ENCODE measurements at regions not wholly inside any gene's neighbourhood (a gene's known extent, or its start where the extent isn't known, plus 50 kb on each side); places are given as distances from the start of the nearest gene placed in this dataset.

DNA sequence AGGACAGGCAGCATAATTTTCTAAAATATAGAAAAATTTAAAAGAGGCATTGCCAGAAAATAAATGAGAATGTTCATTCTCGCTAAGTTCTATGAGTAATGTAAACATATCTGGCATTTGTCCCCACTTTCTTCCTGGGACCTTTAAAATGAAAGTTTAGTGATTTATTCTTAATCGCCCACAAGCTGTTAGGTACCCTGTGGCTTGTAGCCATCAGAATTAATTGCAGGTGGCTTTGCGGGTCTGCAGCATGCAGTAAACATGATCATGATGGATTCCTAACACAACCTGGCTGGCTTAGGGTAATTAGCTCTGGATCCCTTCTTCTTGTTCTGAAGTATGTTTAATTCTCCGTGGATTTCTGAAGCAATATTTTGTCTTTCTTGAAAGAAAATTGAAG is 103.5 kb upstream of the FRMD6 start:
- TF ChIP-seq GATA2 (IDR thresholded peaks at IDR 0.05; ENCODE audit: low read depth, low read length) = no peak
- no peak for TF ChIP-seq GATA3 (IDR thresholded peaks at IDR 0.05; ENCODE audit: low read depth, low read length)

GRCh38 chr14:51550636-51551035 is 101.1 kb upstream of the FRMD6 start:
- TF ChIP-seq GATA3 (IDR thresholded peaks at IDR 0.05; ENCODE audit: low read depth, low read length) (no peak), GATA2 (IDR thresholded peaks at IDR 0.05; ENCODE audit: low read depth, low read length) (no peak)

DNA sequence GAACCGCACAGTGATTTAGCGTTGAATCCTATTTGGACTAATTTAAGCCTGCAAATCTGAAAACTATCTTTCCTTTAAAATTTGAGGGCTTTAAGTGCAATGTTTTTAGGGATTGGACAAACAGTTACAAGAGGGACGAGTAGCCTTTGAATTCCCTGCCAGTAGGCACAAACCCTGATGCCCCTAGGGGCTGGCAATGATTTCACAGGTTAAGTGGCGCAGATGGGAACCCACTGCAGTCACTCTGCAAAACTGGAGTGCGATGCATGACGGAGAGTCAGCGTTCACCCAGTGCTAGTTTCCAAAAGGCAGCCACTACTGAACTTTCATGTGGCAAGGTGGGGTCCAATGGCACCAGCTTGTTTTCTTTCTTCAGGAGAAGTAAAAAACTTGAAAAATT is 99.4 kb upstream of the FRMD6 start:
- TF ChIP-seq GATA3 (IDR thresholded peaks at IDR 0.05; ENCODE audit: low read depth, low read length) = no peak

DNA sequence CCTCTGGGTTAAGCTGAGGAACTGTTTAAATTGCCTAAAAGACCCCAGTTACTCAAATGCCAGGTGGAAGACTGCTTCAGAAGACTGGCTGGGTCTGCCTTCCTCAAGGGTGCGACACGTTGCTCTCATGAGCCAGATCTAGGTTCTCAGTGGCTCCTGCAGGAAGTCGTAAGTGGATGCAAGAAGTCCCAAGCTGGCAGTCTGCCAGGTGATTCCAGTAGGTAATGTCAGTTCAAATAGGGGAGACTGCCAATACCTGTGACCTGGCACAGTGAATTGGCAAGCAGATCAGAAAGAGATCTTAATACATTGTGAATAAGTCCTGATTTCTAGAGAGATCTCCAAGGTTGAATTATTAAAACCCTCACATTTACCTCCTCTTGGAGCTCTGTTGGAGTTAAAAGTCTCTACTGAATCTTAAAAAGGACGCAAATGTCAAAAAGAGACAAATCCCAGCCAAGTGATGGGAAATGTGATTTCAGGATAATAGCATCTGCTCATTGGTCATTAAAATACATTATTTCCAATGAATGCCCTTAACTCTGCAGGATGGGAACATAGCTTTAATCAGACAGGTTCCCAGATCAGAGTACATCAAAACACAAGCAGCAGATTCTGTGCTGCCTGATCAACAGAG is 98.8 kb upstream of the FRMD6 start:
- TF ChIP-seq GATA2 (IDR thresholded peaks at IDR 0.05; ENCODE audit: low read depth, low read length) (no peak), GATA3 (IDR thresholded peaks at IDR 0.05; ENCODE audit: low read depth, low read length) (no peak)

DNA sequence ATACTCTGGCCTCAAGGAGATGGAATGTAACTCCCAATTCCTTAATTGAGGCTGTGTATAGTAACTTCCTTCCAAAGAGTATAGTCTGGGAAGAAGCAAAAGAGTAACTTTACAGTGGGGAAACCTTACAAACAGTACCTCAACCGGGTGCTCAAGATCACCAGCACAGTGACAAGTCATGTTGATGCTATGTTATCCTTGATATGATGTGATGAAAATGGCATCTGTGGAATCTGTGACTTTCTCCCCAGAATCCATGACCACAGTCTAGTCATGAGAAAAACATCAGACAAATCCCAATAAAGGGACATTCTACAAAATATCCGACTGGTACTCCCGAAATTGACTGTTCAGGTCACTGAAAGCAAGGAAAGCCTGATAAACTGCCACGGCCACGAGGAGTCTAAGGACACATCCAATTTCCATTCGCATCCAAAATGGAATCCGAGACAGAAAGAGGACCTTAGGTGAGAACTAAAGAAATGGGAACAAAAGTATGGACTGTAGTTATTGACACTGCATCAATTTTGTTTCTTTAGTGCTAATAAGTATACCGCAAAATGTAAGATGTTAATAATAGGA is 97.3 kb upstream of the FRMD6 start:
- TF ChIP-seq GATA3 (IDR thresholded peaks at IDR 0.05; ENCODE audit: low read depth, low read length) = no peak
- TF ChIP-seq GATA2 (IDR thresholded peaks at IDR 0.05; ENCODE audit: low read depth, low read length) = no peak

DNA sequence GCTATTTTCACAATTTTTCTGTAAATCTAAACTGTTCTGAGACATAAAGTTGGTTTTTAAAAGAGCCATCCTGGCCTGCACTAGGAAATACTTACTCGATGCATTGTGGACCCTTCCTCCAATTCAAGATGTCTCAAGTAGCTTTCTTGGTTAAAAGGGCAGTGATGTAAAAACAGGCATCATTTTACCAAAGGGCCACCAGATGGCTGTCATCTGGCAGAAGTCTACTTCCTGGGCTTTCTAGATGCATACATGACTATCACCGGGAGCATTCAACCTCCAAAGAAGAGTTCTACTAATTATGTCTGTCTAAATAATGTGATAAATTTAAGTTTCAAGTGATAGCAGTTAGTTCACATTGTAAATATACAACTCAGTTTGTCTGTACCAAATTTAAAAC is 96.8 kb upstream of the FRMD6 start:
- no peak for TF ChIP-seq GATA3 (IDR thresholded peaks at IDR 0.05; ENCODE audit: low read depth, low read length)
- TF ChIP-seq GATA2 (IDR thresholded peaks at IDR 0.05; ENCODE audit: low read depth, low read length) = no peak

DNA sequence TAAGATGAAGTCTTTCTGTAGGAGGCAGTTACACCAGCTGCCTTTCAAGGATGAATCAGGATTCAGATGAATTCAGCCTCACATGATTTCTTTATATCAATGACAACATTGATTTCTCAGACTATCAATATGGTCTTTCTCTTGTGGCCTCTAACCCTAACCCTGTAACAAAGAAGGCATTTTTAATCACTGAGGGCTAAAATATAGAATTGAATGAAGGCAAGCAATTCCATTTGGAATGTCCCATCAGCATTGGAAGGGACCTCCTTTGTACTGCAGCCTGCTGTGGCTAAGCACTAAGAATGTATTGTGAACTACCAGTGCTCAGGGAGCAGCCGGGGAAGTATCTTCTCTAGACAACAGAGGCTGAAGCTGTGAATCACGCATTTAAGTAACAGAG is 90.6 kb upstream of the FRMD6 start:
- TF ChIP-seq GATA3 (IDR thresholded peaks at IDR 0.05; ENCODE audit: low read depth, low read length) = no peak
- TF ChIP-seq GATA2 (IDR thresholded peaks at IDR 0.05; ENCODE audit: low read depth, low read length) = no peak

DNA sequence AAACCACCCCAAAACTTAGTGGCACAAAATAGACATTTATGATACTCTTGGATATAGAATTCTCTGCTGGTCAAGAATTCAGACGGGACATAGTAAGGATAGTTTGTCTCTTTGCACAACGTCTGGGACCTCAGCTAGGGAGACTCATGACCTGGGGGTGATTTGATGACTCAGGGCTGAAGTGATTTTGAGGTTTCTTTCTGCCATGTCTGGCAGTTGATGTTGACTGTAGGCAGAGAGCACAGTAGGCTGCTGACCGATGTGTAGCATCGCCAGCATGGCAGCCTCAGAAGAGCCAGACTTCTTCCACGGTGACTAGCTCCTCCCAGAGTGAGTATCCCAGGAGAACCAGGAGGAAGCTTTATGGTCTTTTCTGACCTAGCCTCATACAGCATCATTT is 88.9 kb upstream of the FRMD6 start:
- TF ChIP-seq GATA2 (IDR thresholded peaks at IDR 0.05; ENCODE audit: low read depth, low read length) (no peak), GATA3 (IDR thresholded peaks at IDR 0.05; ENCODE audit: low read depth, low read length) (no peak)

GRCh38 chr14:51563560-51563959 is 88.2 kb upstream of the FRMD6 start:
- TF ChIP-seq GATA2 (IDR thresholded peaks at IDR 0.05; ENCODE audit: low read depth, low read length) (no peak), GATA3 (IDR thresholded peaks at IDR 0.05; ENCODE audit: low read depth, low read length) (no peak)

- TF ChIP-seq GATA3 (IDR thresholded peaks at IDR 0.05; ENCODE audit: low read depth, low read length) (no peak), GATA2 (IDR thresholded peaks at IDR 0.05; ENCODE audit: low read depth, low read length) (no peak)
These were observed 87.2 kb upstream of the FRMD6 start for GRCh38 chr14:51564460-51564859.

GRCh38 chr14:51564986-51565604 is 86.6 kb upstream of the FRMD6 start:
- TF ChIP-seq GATA3 (IDR thresholded peaks at IDR 0.05; ENCODE audit: low read depth, low read length) = no peak
- no peak for TF ChIP-seq GATA2 (IDR thresholded peaks at IDR 0.05; ENCODE audit: low read depth, low read length)

- TF ChIP-seq GATA3 (IDR thresholded peaks at IDR 0.05; ENCODE audit: low read depth, low read length) (no peak), GATA2 (IDR thresholded peaks at IDR 0.05; ENCODE audit: low read depth, low read length) (no peak)
These were observed 84.7 kb upstream of the FRMD6 start for GRCh38 chr14:51566831-51567582.

DNA sequence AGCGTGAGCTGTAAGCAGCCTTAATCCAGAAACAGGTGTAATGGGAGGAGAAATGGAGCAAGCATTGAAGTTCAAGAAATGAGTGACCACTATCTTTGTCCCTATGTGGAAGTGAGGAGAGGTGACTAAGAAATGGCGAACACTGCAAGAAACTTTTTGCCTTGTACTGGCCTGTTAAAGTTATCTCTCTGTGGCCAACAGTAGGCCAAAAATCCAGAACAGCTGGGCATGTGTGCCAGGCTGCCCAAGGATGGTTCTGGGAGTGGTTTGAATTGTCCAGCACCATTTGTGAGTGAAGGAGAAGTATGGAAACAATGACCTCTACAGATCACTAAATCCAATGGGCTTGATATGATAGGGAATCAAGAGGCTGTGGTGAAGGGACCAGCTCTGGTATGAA is 83.3 kb upstream of the FRMD6 start:
- no peak for TF ChIP-seq GATA3 (IDR thresholded peaks at IDR 0.05; ENCODE audit: low read depth, low read length)
- no peak for TF ChIP-seq GATA2 (IDR thresholded peaks at IDR 0.05; ENCODE audit: low read depth, low read length)

DNA sequence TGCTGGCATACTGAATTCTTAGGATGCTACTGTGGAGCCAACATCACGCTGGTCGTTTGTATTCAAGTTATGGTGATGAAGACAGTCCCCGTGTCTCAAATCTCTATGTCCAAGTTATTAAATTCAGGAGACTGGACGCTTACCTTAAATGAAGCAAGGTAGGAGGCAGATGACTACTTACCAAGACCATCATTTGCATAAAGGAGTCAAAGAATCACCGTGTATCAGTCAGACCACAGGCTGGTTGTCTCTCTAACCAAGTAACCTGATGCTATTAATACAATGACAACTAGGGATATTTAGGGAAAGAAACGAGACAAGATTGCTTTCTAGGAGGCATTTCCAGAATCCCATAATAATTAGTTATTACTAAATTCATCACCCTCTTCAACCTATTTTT is 78.1 kb upstream of the FRMD6 start:
- TF ChIP-seq GATA3 (IDR thresholded peaks at IDR 0.05; ENCODE audit: low read depth, low read length) (no peak), GATA2 (IDR thresholded peaks at IDR 0.05; ENCODE audit: low read depth, low read length) (no peak)

- no peak for TF ChIP-seq GATA3 (IDR thresholded peaks at IDR 0.05; ENCODE audit: low read depth, low read length)
- no peak for TF ChIP-seq GATA2 (IDR thresholded peaks at IDR 0.05; ENCODE audit: low read depth, low read length)
These were observed 77.7 kb upstream of the FRMD6 start for GRCh38 chr14:51574009-51574408.

Measured in SH-SY5Y (cell line).